ENCODE measurements at regions not wholly inside any gene's neighbourhood (a gene's known extent, or its start where the extent isn't known, plus 50 kb on each side); places are given as distances from the start of the nearest gene placed in this dataset.

GRCh38 chr5:28574606-28575005 is 1536.2 kb upstream of the CDH9 start:
- no peak for TF ChIP-seq CTCF (IDR thresholded peaks at IDR 0.05)
- H3K4me3 Mint-ChIP-seq, result no peak overlapping the region
- H3K27me3 Mint-ChIP-seq (ENCODE audit: insufficient read depth), result no peaks in the 10 kb centered on the region; the same call in 1 of the 2 replicates

DNA sequence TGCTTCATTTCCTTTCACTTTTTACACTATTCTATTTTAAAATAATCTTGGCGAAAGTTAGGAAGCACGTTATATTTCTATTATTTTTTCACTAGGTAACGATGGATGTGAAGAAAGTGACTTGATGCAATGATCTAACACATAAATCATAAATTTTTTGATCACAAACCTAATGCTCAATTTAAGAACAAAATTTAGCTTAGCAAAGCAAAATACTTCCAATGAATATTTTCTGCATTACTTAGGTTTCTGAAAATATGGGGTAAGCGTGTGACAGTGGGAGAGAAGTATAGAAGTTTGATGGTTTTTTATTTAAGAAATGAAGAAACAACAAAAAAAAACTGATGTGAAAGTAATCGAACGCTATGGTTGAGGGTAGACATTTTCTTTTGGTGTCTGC is 1528.7 kb upstream of the CDH9 start:
- Mint-ChIP-seq H3K4me1 (ENCODE audit: low read depth) (no peaks in the 10 kb centered on the region), H3K4me3 (no peak overlapping the region), H3K9me3 (peaks cover 10% of the 10 kb centered on the region), H3K27ac (no peak overlapping the region), H3K36me3 (ENCODE audit: low read depth) (0 out of 2 replicates have a peak, but pooled peaks cover under 1% of the 10 kb centered on the region), H3K27me3 (ENCODE audit: insufficient read depth) (no peaks in the 10 kb centered on the region; the same call in 1 of the 2 replicates)
- TF ChIP-seq CTCF (IDR thresholded peaks at IDR 0.05), result no peak
- no peak for DNase-seq

More at GRCh38 chr5:28574606-28575005, 1536.2 kb upstream of the CDH9 start:
- Mint-ChIP-seq H3K36me3 (ENCODE audit: low read depth) (no peaks in the 10 kb centered on the region), H3K27ac (no peak overlapping the region), H3K4me1 (ENCODE audit: low read depth) (no peaks in the 10 kb centered on the region), H3K9me3 (peaks cover 47% of the 10 kb centered on the region)
- DNase-seq, result no peak

GRCh38 chr5:28561522-28561921 is 1523.1 kb upstream of the CDH9 start:
- H3K4me3 Mint-ChIP-seq, result no peak overlapping the region
- H3K4me1 Mint-ChIP-seq (ENCODE audit: low read depth), result no peaks in the 10 kb centered on the region
- no peak overlapping the region for H3K27ac Mint-ChIP-seq
- H3K36me3 Mint-ChIP-seq (ENCODE audit: low read depth), result peaks cover 4% of the 10 kb centered on the region; the same call in 1 of the 2 replicates
- no peaks in the 10 kb centered on the region; the same call in 1 of the 2 replicates for H3K27me3 Mint-ChIP-seq (ENCODE audit: insufficient read depth)
- peaks cover 31% of the 10 kb centered on the region for H3K9me3 Mint-ChIP-seq
- TF ChIP-seq CTCF (IDR thresholded peaks at IDR 0.05), result no peak
- no peak for DNase-seq

DNA sequence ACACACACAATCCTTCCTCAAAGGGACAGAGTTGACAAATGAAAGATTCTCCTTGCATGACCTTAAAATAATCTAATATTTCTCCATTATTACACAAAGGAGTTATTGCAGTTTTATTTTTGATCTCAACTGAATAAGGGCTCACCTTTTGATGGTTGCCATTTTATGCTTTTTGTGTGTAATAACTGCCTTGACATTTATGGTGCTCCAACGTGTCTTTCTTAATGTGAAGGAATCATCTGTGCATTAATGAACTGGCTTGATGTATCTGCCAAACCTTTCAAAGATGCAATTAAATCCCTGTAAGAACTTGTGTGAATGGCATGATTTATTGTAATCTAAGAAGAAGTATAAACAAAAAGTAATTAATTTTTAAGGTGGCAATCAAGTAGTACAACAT is 1519.8 kb upstream of the CDH9 start:
- H3K9me3 Mint-ChIP-seq, result peaks cover 50% of the 10 kb centered on the region
- H3K27ac Mint-ChIP-seq, result no peak overlapping the region
- peaks cover 4% of the 10 kb centered on the region; the same call in 1 of the 2 replicates for H3K36me3 Mint-ChIP-seq (ENCODE audit: low read depth)
- H3K27me3 Mint-ChIP-seq (ENCODE audit: insufficient read depth), result no peaks in the 10 kb centered on the region
- H3K4me3 Mint-ChIP-seq, result no peak overlapping the region
- H3K4me1 Mint-ChIP-seq (ENCODE audit: low read depth), result no peaks in the 10 kb centered on the region
- DNase-seq, result no peak
- TF ChIP-seq CTCF (IDR thresholded peaks at IDR 0.05), result no peak

DNA sequence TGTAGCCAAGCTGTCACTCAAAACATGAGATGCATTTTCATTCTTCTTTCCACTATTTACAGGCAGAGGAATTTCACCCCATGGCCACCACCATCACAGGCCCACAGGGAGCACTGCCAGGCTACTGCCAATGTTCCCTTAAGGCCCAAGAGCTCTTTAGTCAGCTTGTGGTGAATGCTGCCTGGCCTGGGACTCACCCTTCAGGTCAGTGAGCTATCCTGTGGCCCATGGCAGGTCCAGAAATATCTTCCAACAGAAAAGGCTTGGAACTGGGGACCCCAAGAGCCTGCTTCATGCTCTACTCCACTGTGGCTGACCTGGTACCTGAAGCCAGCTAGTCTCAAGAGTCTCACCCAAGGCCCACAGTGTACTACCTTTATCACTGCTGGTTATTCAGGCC is 1518.7 kb upstream of the CDH9 start:
- TF ChIP-seq CTCF (IDR thresholded peaks at IDR 0.05), result no peak
- DNase-seq, result no peak
- no peaks in the 10 kb centered on the region for H3K4me1 Mint-ChIP-seq (ENCODE audit: low read depth)
- peaks cover 53% of the 10 kb centered on the region for H3K9me3 Mint-ChIP-seq
- peaks cover 4% of the 10 kb centered on the region; the same call in 1 of the 2 replicates for H3K36me3 Mint-ChIP-seq (ENCODE audit: low read depth)
- no peak overlapping the region for H3K27ac Mint-ChIP-seq
- H3K4me3 Mint-ChIP-seq, result no peak overlapping the region
- no peaks in the 10 kb centered on the region for H3K27me3 Mint-ChIP-seq (ENCODE audit: insufficient read depth)

GRCh38 chr5:28549588-28549987 is 1511.2 kb upstream of the CDH9 start:
- peaks cover 39% of the 10 kb centered on the region for H3K9me3 Mint-ChIP-seq
- no peaks in the 10 kb centered on the region; the same call in 1 of the 2 replicates for H3K27me3 Mint-ChIP-seq (ENCODE audit: insufficient read depth)
- H3K4me1 Mint-ChIP-seq (ENCODE audit: low read depth), result no peaks in the 10 kb centered on the region

More at GRCh38 chr5:28549588-28549987, 1511.2 kb upstream of the CDH9 start:
- Mint-ChIP-seq H3K4me3 (no peak overlapping the region), H3K36me3 (ENCODE audit: low read depth) (no peaks in the 10 kb centered on the region; the same call in 1 of the 2 replicates), H3K27ac (no peak overlapping the region)
- TF ChIP-seq CTCF (IDR thresholded peaks at IDR 0.05), result no peak
- no peak for DNase-seq
